22Rv1 (cell line): ENCODE measurements at regions not wholly inside any gene's neighbourhood (a gene's known extent, or its start where the extent isn't known, plus 50 kb on each side); places are given as distances from the start of the nearest gene placed in this dataset.
"Not testable (repeated sequence)": the region's sequence is repeated elsewhere in the genome, so short reads cannot be mapped to it uniquely, and the experiment has no call there.

ENCODE experiments used
- H3K27ac ChIP-seq: fragments of 450-650 bp; 2 replicates; pipeline ENCODE4 v1.5.1; 2017
- ZFX ChIP-seq: fragments of 450-650 bp; IDR thresholded peaks from 2 replicates; pipeline ENCODE4 v1.6.1; 2017; ENCODE audit warnings: antibody characterized with exemption, borderline replicate concordance
- TF ChIP-seq, protein P1 (sequence below): fragments of 450-650 bp; IDR thresholded peaks from 2 replicates; pipeline ENCODE4 v1.5.1; 2017; ENCODE audit warnings: mild to moderate bottlenecking

DNA sequence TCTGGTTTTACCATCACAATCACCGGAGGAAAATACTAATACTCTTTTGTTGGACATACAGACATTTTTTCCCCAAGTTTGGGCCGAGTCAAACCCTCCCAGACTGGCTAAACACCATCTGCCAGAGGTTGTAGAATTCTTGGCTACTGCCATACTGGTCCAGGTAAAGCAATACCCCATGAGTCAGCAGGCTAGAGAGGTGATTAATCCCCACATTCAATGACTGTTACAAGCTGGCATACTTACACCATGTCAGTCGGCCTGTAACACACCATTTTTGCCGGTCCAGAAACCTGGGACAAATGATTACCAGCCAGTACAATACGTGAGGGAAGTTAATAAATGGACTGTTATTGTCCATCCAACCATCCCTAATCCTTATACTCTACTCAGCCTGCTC, 923.9 kb upstream of the AMELY start:
- TF ChIP-seq, protein P1, sequence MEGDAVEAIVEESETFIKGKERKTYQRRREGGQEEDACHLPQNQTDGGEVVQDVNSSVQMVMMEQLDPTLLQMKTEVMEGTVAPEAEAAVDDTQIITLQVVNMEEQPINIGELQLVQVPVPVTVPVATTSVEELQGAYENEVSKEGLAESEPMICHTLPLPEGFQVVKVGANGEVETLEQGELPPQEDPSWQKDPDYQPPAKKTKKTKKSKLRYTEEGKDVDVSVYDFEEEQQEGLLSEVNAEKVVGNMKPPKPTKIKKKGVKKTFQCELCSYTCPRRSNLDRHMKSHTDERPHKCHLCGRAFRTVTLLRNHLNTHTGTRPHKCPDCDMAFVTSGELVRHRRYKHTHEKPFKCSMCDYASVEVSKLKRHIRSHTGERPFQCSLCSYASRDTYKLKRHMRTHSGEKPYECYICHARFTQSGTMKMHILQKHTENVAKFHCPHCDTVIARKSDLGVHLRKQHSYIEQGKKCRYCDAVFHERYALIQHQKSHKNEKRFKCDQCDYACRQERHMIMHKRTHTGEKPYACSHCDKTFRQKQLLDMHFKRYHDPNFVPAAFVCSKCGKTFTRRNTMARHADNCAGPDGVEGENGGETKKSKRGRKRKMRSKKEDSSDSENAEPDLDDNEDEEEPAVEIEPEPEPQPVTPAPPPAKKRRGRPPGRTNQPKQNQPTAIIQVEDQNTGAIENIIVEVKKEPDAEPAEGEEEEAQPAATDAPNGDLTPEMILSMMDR, result no peak
- TF ChIP-seq ZFX, result no peak
- no peak overlapping the region for H3K27ac ChIP-seq

DNA sequence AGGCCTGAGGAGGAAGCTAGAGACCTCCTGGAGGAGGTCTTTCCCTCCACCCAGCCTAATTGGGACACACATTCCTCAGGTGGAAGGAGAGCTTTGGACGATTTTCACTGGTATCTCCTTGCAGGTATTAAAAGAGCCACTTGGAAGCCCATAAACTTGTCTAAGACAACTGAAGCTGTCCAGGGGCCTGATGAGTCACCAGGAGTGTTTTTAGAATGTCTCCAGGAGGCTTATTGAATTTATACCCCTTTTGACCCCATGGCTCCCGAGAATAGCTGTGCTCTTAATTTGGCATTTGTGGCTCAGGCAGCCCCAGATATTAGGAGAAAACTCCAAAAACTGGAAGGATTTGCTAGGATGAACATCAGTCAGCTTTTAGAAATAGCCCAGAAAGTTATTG, 922.7 kb upstream of the AMELY start:
- no peak overlapping the region for H3K27ac ChIP-seq
- TF ChIP-seq, protein P1, result no peak
- TF ChIP-seq ZFX, result no peak

- not testable (repeated sequence) for H3K27ac ChIP-seq
Observed at GRCh38 chrY:7830881-7831280, 919.3 kb upstream of the AMELY start.

DNA sequence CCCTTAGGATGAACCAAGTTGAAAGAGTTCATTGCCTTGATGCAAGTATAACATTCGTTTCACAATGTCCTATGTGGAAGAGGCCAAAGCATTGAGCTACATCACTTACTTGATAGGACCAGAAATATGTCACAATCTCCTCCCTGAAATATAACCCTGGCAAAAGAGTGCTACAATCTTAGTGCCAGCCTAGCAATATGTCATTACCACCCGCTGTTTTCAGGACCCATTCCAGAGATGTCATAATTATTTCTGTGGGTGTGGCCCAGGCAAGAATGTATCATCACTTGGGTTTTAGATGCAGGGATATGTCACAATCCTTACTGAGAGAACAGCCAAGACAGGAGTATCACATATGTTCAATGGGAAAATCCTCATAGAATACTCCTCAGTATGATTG, 915.0 kb upstream of the AMELY start:
- H3K27ac ChIP-seq, result no peak overlapping the region

GRCh38 chrY:7825874-7826273, 914.3 kb upstream of the AMELY start:
- no peak for TF ChIP-seq ZFX
- TF ChIP-seq, protein P1, result no peak
- no peak overlapping the region for H3K27ac ChIP-seq

More for the DNA sequence above, 915.0 kb upstream of the AMELY start:
- TF ChIP-seq ZFX, result no peak
- TF ChIP-seq, protein P1, result no peak

DNA sequence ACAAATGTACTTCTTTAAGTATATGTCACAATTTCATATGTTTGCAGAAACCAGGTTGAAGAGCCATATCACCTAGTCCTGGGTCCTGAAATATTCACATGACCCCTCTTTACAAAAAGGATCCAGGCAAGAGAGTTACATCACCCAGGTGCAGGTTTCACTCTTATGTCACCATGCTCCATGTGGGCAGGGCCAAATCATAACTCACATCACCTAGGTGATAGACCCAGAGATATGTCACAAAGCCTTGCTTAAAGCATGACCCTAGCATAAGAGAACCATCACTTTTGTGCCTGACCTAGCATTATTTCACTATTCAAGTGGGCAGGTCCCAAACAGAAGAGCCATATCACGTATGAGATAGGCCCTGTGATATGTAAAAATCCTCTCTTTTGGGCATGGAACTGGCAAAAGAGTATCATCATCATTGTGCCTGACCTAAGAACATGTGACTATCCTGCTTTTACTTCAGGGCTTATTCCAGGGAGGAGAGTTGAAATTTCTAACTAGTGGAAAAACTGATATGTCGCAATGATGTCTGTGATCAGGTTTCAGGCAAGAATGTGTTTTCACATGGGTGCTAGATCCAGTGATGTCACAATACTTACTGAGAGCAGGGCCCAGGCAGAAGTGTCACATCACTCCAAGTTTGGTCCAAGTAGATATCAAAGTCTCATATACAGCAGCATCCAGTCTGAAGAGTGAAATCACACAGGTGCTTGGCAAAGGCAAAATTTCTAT, 909.9 kb upstream of the AMELY start:
- TF ChIP-seq, protein P1, result no peak
- TF ChIP-seq ZFX, result no peak
- H3K27ac ChIP-seq, result no peak overlapping the region

- H3K27ac ChIP-seq, result no peak overlapping the region
- TF ChIP-seq, protein P1, result peak; percentile 52
- TF ChIP-seq ZFX, result no peak
Observed at GRCh38 chrY:7818924-7819323, 907.4 kb upstream of the AMELY start.

DNA sequence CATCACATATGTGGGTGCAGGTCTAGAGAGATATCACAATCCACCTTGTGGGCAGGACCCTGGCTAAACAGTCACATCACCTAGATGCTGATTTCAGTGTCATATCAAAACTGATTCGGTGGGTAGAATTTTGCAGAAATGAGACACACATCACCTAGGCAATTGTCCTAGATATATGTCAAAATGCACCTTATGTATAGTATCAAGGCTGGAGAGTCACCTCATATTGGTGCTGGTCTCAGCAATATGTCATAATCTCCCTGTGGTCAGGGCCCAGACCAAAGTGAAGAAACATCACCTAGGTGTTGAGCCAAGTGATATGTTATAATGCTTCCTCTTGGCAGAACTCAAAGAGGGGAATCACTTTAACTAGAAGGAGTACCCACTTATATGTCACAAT, 905.0 kb upstream of the AMELY start:
- TF ChIP-seq, protein P1, result no peak
- TF ChIP-seq ZFX, result no peak
- no peak overlapping the region for H3K27ac ChIP-seq
